OCI-LY7 (cell line): ENCODE measurements at regions not wholly inside any gene's neighbourhood (a gene's known extent, or its start where the extent isn't known, plus 50 kb on each side); places are given as distances from the start of the nearest gene placed in this dataset.

Source experiments
- EZH2phosphoT487 ChIP-seq: fragments of 200-600 bp; sonication (generic); IDR thresholded peaks from 2 replicates; pipeline ENCODE4 v1.6.1; 2018; ENCODE audit warnings: low read depth, borderline replicate concordance, mild to moderate bottlenecking, mixed run types, antibody characterized with exemption, low read length, moderate library complexity, mixed read lengths
- TF ChIP-seq, protein P1 (sequence below): fragments of 200-600 bp; sonication (generic); conservative IDR thresholded peaks from 2 replicates; pipeline ENCODE4 v1.5.1; 2014; ENCODE audit warnings: mild to moderate bottlenecking, antibody characterized with exemption, low read length, moderate library complexity, mixed read lengths

DNA sequence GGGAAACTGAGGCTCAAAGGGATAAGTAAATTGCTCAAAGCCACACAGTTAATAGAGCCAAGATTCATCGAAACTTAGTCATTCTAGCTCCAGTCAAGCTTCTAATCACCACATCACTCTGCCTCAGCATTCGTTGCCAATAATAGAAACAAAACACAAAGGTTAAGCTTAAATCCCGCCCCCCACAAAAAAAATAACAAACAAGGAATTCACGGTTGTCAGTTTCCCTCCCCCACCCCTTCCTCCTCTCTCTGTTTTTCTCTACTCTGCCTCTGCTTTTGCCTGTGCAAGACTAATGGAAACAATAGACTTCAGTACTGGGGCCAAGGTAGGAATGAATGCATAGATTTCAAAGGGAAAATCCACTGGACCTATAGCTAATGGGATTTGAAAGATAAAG, 70.7 kb upstream of the ZNF644 start:
- TF ChIP-seq EZH2phosphoT487 = no peak
- TF ChIP-seq, protein P1, sequence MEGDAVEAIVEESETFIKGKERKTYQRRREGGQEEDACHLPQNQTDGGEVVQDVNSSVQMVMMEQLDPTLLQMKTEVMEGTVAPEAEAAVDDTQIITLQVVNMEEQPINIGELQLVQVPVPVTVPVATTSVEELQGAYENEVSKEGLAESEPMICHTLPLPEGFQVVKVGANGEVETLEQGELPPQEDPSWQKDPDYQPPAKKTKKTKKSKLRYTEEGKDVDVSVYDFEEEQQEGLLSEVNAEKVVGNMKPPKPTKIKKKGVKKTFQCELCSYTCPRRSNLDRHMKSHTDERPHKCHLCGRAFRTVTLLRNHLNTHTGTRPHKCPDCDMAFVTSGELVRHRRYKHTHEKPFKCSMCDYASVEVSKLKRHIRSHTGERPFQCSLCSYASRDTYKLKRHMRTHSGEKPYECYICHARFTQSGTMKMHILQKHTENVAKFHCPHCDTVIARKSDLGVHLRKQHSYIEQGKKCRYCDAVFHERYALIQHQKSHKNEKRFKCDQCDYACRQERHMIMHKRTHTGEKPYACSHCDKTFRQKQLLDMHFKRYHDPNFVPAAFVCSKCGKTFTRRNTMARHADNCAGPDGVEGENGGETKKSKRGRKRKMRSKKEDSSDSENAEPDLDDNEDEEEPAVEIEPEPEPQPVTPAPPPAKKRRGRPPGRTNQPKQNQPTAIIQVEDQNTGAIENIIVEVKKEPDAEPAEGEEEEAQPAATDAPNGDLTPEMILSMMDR = no peak
